Mesothelial cell of epicardium (in vitro differentiated cells): ENCODE measurements at regions not wholly inside any gene's neighbourhood (a gene's known extent, or its start where the extent isn't known, plus 50 kb on each side); places are given as distances from the start of the nearest gene placed in this dataset.

ENCODE experiments used
- DNase-seq, 2 experiments: peaks; one replicate each; pipeline ENCODE4 v3.0.0; 2021; ENCODE audit warnings: low spot score in 2 of 2; ENCODE audit not compliant: unreplicated experiment in 2 of 2
- H3K27ac Mint-ChIP-seq: 2 replicates; pipeline ENCODE4 v1.8.0; 2021; ENCODE audit warnings: mixed read lengths
- H3K27me3 Mint-ChIP-seq: 2 replicates; pipeline ENCODE4 v1.8.0; 2021; ENCODE audit warnings: low read depth, mixed read lengths
- H3K36me3 Mint-ChIP-seq: 2 replicates; pipeline ENCODE4 v1.8.0; 2021; ENCODE audit warnings: mixed read lengths
- H3K4me1 Mint-ChIP-seq: 2 replicates; pipeline ENCODE4 v1.8.0; 2021; ENCODE audit warnings: mixed read lengths
- H3K4me3 Mint-ChIP-seq: 2 replicates; pipeline ENCODE4 v1.8.0; 2021; ENCODE audit warnings: mild to moderate bottlenecking, moderate library complexity, mixed read lengths
- H3K9me3 Mint-ChIP-seq: 2 replicates; pipeline ENCODE4 v1.8.0; 2021; ENCODE audit warnings: mixed read lengths
- CTCF ChIP-seq: fragments of 200-600 bp; sonication (generic); IDR thresholded peaks from one replicate; pipeline ENCODE4 v1.5.0; 2021; ENCODE audit warnings: antibody characterized with exemption; ENCODE audit not compliant: unreplicated experiment

GRCh38 chr12:107390414-107390813 is 295.2 kb upstream of the PWP1 start:
- Mint-ChIP-seq H3K36me3 (no peaks in the 10 kb centered on the region), H3K27ac (no peak overlapping the region), H3K9me3 (peaks cover 9% of the 10 kb centered on the region), H3K4me3 (no peak overlapping the region), H3K27me3 (peaks cover 16% of the 10 kb centered on the region), H3K4me1 (peaks cover 12% of the 10 kb centered on the region)
- DNase-seq = no peak
- no peak for TF ChIP-seq CTCF

- TF ChIP-seq CTCF = no peak
- peaks cover 14% of the 10 kb centered on the region for H3K27me3 Mint-ChIP-seq
- H3K36me3 Mint-ChIP-seq = no peaks in the 10 kb centered on the region
- no peak overlapping the region for H3K27ac Mint-ChIP-seq
- peaks cover 9% of the 10 kb centered on the region for H3K9me3 Mint-ChIP-seq
- no peak for DNase-seq
- no peak overlapping the region for H3K4me3 Mint-ChIP-seq
- H3K4me1 Mint-ChIP-seq = peaks cover 19% of the 10 kb centered on the region
Measured at GRCh38 chr12:107393043-107393717, 292.4 kb upstream of the PWP1 start.

GRCh38 chr12:107394693-107395092 is 290.9 kb upstream of the PWP1 start:
- Mint-ChIP-seq H3K9me3 (peaks cover 3% of the 10 kb centered on the region), H3K27me3 (peaks cover 7% of the 10 kb centered on the region), H3K27ac (no peak overlapping the region), H3K36me3 (no peaks in the 10 kb centered on the region), H3K4me3 (no peak overlapping the region), H3K4me1 (peaks cover 20% of the 10 kb centered on the region)
- TF ChIP-seq CTCF = no peak
- DNase-seq = no peak

GRCh38 chr12:107395817-107396216 is 289.8 kb upstream of the PWP1 start:
- no peaks in the 10 kb centered on the region for H3K36me3 Mint-ChIP-seq
- H3K9me3 Mint-ChIP-seq = no peaks in the 10 kb centered on the region
- no peak for TF ChIP-seq CTCF
- no peak overlapping the region for H3K27ac Mint-ChIP-seq
- no peak overlapping the region for H3K4me3 Mint-ChIP-seq
- DNase-seq = no peak
- H3K4me1 Mint-ChIP-seq = peaks cover 20% of the 10 kb centered on the region
- peaks cover 2% of the 10 kb centered on the region for H3K27me3 Mint-ChIP-seq

- H3K27me3 Mint-ChIP-seq = peaks cover 2% of the 10 kb centered on the region
- no peaks in the 10 kb centered on the region for H3K36me3 Mint-ChIP-seq
- H3K9me3 Mint-ChIP-seq = no peaks in the 10 kb centered on the region
- H3K4me1 Mint-ChIP-seq = peaks cover 20% of the 10 kb centered on the region
- peak overlapping the region; percentile 44 for H3K27ac Mint-ChIP-seq
- no peak for TF ChIP-seq CTCF
- no peak overlapping the region for H3K4me3 Mint-ChIP-seq
- DNase-seq = no peak
Measured at GRCh38 chr12:107396991-107397390, 288.6 kb upstream of the PWP1 start.
